ENCODE measurements at regions not wholly inside any gene's neighbourhood (a gene's known extent, or its start where the extent isn't known, plus 50 kb on each side); places are given as distances from the start of the nearest gene placed in this dataset.
A peak's percentile ranks its signal among the peaks of the same experiment; 100 is the strongest.
"Not testable (repeated sequence)": the region's sequence is repeated elsewhere in the genome, so short reads cannot be mapped to it uniquely, and the experiment has no call there.

DNA sequence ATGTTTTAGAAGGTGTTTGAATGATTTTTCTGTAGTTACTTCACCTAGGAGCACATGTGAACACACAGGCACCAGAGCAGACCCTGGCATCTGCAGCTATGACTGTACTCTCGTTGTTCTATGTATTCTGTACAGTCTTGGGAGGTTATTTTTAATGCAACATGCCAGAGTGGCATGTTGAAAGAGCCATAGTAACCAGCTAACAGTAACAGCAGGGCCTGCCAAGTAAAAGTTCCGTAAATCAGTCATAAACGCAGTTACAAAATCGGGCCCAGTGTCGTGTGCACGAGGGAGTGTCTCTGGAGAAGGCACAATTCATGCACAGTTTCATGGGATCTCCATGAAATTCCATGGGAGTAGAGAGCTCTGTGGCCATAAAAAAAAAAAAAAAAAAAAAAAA is 108.3 kb upstream of the CDK6 start:
- Histone ChIP-seq H3K36me3 (ENCODE audit: control insufficient read depth in 4 of 4, insufficient read depth in 4 of 4, low read length in 4 of 4) (no peaks in the 10 kb centered on the region), H3K9ac (ENCODE audit: insufficient read depth in 1 of 2, low read length in 2 of 2) (no peak overlapping the region), H3K4me1 (ENCODE audit: control insufficient read depth in 5 of 5, insufficient read depth in 5 of 5, low read length in 5 of 5) (no peaks in the 10 kb centered on the region), H3K9me3 (ENCODE audit: control insufficient read depth in 4 of 4, insufficient read depth in 3 of 4, low read length in 3 of 4) (peaks cover 0 to 11% (median 0%) of the 10 kb centered on the region in 4 donors), H3K4me3 (no peak overlapping the region), H3K27me3 (ENCODE audit: control insufficient read depth in 3 of 3, insufficient read depth in 3 of 3, low read length in 2 of 3) (no peaks in the 10 kb centered on the region), H3K27ac (ENCODE audit: low read depth in 1 of 2, low read length in 1 of 2) (no peak overlapping the region)
- WGBS, 2 donors, result 71 to 79% methylated on average over 6 of the region's 6 CpGs
- ATAC-seq (ENCODE audit: insufficient read depth, low FRiP score) (no peak), DNase-seq (peak; percentile 75 to 92 (median 90))
- TF ChIP-seq, protein P1, sequence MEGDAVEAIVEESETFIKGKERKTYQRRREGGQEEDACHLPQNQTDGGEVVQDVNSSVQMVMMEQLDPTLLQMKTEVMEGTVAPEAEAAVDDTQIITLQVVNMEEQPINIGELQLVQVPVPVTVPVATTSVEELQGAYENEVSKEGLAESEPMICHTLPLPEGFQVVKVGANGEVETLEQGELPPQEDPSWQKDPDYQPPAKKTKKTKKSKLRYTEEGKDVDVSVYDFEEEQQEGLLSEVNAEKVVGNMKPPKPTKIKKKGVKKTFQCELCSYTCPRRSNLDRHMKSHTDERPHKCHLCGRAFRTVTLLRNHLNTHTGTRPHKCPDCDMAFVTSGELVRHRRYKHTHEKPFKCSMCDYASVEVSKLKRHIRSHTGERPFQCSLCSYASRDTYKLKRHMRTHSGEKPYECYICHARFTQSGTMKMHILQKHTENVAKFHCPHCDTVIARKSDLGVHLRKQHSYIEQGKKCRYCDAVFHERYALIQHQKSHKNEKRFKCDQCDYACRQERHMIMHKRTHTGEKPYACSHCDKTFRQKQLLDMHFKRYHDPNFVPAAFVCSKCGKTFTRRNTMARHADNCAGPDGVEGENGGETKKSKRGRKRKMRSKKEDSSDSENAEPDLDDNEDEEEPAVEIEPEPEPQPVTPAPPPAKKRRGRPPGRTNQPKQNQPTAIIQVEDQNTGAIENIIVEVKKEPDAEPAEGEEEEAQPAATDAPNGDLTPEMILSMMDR (IDR thresholded peaks at IDR 0.05; ENCODE audit: control extremely low read depth, extremely low read depth), result no peak

DNA sequence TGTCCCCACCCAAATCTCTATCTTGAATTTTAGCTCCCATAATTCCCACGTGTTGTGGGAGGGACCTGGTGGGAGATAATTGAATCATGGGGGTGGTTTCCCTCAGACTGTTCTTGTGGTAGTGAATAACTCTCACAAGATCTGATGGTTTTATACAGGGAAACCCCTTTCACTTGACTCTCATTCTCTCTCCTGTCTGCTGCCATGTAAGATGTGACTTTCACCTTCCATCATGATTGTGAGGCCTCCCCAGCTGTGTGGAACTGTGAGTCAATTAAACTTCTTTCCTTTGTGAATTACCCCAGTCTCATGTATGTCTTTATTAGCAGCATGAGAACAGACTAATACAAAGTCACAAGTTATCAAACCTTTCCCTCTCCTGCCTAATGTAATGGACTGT is 106.3 kb upstream of the CDK6 start:
- H3K4me1 ChIP-seq (ENCODE audit: control insufficient read depth in 5 of 5, insufficient read depth in 5 of 5, low read length in 5 of 5), result not testable (repeated sequence)
- 57 to 62% methylated on average over 1 of the region's 1 CpG for WGBS, 2 donors

DNA sequence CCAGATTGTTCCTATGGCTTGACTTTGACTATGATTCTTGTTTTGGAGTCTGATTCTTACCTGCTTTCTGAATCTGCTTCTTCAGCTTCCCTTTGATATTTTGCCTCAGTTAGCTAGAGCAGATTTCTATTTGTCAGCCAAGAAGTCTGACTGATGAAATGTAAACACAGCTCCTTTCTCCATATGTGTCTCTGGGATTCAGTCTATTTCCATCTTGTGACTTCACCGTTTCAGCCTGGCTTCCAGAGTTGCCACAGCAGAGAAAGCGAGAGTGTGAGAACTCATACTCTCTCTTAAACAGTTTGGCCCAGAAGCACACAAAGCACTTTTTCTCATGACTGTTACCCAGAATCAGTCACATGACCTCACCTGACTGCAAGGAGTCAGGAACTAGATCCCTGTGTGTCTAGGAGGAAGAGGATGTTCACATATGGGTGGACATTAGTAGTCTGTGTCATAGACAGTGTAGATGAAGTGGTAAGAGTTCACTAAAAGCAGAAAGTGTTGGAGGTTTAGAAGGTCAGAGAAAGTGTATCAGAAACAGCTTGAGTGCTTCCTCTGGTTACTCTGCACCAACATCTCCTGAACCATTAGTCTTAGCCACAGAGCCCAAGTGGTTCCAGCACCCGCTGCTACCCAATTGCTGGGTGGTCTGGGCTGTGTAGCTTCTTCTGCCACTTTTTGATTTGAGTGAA is 103.4 kb upstream of the CDK6 start:
- Histone ChIP-seq H3K27me3 (ENCODE audit: control insufficient read depth in 3 of 3, insufficient read depth in 3 of 3, low read length in 2 of 3) (no peaks in the 10 kb centered on the region), H3K36me3 (ENCODE audit: control insufficient read depth in 4 of 4, insufficient read depth in 4 of 4, low read length in 4 of 4) (no peaks in the 10 kb centered on the region), H3K4me1 (ENCODE audit: control insufficient read depth in 5 of 5, insufficient read depth in 5 of 5, low read length in 5 of 5) (no peaks in the 10 kb centered on the region), H3K9me3 (ENCODE audit: control insufficient read depth in 4 of 4, insufficient read depth in 3 of 4, low read length in 3 of 4) (peaks cover 0 to 13% (median 0%) of the 10 kb centered on the region in 4 donors), H3K4me3 (no peak overlapping the region), H3K9ac (ENCODE audit: insufficient read depth in 1 of 2, low read length in 2 of 2) (no peak overlapping the region), H3K27ac (ENCODE audit: low read depth in 1 of 2, low read length in 1 of 2) (no peak overlapping the region)
- 60 to 78% methylated on average over 3 of the region's 3 CpGs for WGBS, 2 donors
- ATAC-seq (ENCODE audit: insufficient read depth, low FRiP score) (no peak), DNase-seq (no peak)
- TF ChIP-seq, protein P1 (IDR thresholded peaks at IDR 0.05; ENCODE audit: control extremely low read depth, extremely low read depth), result no peak

More for the DNA sequence above, 106.3 kb upstream of the CDK6 start:
- peaks cover 0 to 13% (median 0%) of the 10 kb centered on the region in 4 donors for H3K9me3 ChIP-seq (ENCODE audit: control insufficient read depth in 4 of 4, insufficient read depth in 3 of 4, low read length in 3 of 4)
- H3K4me3 ChIP-seq; H3K36me3 ChIP-seq (ENCODE audit: control insufficient read depth in 4 of 4, insufficient read depth in 4 of 4, low read length in 4 of 4); H3K27me3 ChIP-seq (ENCODE audit: control insufficient read depth in 3 of 3, insufficient read depth in 3 of 3, low read length in 2 of 3); H3K9ac ChIP-seq (ENCODE audit: insufficient read depth in 1 of 2, low read length in 2 of 2); ATAC-seq (ENCODE audit: insufficient read depth, low FRiP score); DNase-seq; H3K27ac ChIP-seq (ENCODE audit: low read depth in 1 of 2, low read length in 1 of 2): not testable (repeated sequence)

DNA sequence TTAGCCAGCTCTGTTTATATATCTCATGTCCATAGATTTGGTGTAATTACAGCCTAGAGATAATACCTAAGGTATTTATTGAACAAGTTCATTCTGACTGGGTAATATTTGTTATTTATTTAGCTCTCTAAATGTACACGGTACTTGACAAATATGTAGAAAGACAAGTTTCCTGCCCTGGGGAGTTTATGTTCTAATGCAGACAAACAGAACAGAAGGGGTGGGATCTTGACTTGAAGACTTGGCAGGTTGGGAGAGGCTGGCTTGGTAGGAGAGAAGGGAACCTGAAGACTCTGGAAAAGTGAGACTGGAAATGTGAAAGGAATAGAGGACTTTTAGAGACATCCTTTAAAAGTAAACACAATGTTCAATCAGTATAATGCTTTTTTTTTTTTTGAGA is 97.7 kb upstream of the CDK6 start:
- DNase-seq (peak in 2 of 3 donors; percentile 27 to 42), ATAC-seq (ENCODE audit: insufficient read depth, low FRiP score) (no peak)
- Histone ChIP-seq H3K9ac (ENCODE audit: insufficient read depth in 1 of 2, low read length in 2 of 2) (no peak overlapping the region), H3K4me3 (no peak overlapping the region), H3K36me3 (ENCODE audit: control insufficient read depth in 4 of 4, insufficient read depth in 4 of 4, low read length in 4 of 4) (peaks cover 0 to 3% (median 0%) of the 10 kb centered on the region in 4 donors), H3K4me1 (ENCODE audit: control insufficient read depth in 5 of 5, insufficient read depth in 5 of 5, low read length in 5 of 5) (no peaks in the 10 kb centered on the region), H3K27ac (ENCODE audit: low read depth in 1 of 2, low read length in 1 of 2) (no peak overlapping the region), H3K27me3 (ENCODE audit: control insufficient read depth in 3 of 3, insufficient read depth in 3 of 3, low read length in 2 of 3) (no peaks in the 10 kb centered on the region), H3K9me3 (ENCODE audit: control insufficient read depth in 4 of 4, insufficient read depth in 3 of 4, low read length in 3 of 4) (peaks cover 0 to 4% (median 0%) of the 10 kb centered on the region in 4 donors)
- TF ChIP-seq, protein P1 (IDR thresholded peaks at IDR 0.05; ENCODE audit: control extremely low read depth, extremely low read depth), result no peak
- WGBS, 2 donors, result 51 to 58% methylated on average over 1 of the region's 1 CpG
